ENCODE measurements at regions not wholly inside any gene's neighbourhood (a gene's known extent, or its start where the extent isn't known, plus 50 kb on each side); places are given as distances from the start of the nearest gene placed in this dataset.
A peak's percentile ranks its signal among the peaks of the same experiment; 100 is the strongest.

GRCh38 chr3:115486880-115487279 lies 136.4 kb upstream of the GAP43 start:
- DNase-seq: no peak

DNA sequence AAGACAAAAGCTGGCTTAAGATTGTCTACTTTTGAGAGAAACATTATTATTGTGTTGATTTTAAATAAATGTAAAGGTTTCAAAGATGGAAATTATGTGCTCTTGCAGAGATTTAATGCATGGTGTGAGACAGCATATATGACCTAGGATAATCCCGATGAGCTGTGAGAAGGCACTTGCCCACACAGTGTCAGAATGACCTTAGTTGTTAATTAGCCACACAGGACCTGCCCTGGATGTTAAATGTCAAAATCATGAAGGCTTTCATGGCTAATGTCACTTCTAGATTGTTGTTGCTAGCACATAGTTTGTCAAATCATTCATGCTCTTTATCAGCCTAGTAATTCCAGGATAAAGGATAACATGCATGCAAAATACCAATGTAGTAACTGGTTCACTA lies 135.3 kb upstream of the GAP43 start:
- DNase-seq: no peak

DNA sequence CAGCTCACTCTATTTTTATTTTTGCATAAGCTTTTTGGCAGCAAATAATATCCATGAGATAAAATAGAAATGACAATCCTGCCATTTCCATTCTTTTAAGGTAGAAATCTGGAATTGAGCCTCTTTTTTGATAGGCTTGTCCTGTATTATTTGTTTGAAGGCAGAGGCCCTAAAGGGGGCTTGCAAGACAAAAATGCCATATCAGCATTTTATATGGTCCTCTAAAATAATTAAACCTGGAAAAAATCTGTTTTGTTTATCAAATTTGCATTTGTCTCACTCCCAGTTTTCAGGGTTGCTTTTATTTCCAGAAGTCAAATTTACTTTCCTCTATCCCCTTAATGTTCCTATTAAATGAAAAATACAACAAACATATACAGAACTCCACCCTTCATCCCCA lies 134.9 kb upstream of the GAP43 start:
- no peak for DNase-seq

GRCh38 chr3:115494826-115495225 lies 128.5 kb upstream of the GAP43 start:
- DNase-seq: peak in 1 of 2 experiments; percentile 61

- DNase-seq: no peak
These were observed 124.9 kb upstream of the GAP43 start for GRCh38 chr3:115498421-115498820.

- no peak for DNase-seq
These were observed 124.4 kb upstream of the GAP43 start for GRCh38 chr3:115498898-115499297.

- DNase-seq: no peak
These were observed 123.6 kb upstream of the GAP43 start for GRCh38 chr3:115499666-115500065.

- DNase-seq: no peak
These were observed 122.5 kb upstream of the GAP43 start for GRCh38 chr3:115500795-115501194.

DNA sequence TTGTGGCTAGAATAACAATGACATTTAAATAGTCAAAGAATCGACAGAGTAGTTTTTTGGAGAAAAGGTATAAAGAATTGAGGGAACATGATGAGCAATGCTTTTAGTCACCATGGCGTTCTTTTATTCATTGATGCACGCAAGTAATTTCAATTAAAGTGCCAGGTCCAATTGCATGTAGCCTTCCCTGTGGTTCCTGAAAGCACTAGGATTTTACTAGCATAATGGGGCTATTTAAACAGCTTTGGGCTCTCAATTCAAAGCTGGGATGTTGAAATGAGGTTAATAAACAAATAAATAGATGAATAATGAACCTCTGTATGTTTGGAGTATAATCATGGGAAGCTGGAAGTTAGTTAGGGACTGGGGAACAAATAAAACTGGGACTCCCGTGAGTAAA lies 121.2 kb upstream of the GAP43 start:
- DNase-seq: peak; percentile 14 to 52

GRCh38 chr3:115503394-115503793 lies 119.9 kb upstream of the GAP43 start:
- DNase-seq: peak; percentile 20 to 65

- no peak for DNase-seq
These were observed 114.7 kb upstream of the GAP43 start for GRCh38 chr3:115508562-115508961.

DNA sequence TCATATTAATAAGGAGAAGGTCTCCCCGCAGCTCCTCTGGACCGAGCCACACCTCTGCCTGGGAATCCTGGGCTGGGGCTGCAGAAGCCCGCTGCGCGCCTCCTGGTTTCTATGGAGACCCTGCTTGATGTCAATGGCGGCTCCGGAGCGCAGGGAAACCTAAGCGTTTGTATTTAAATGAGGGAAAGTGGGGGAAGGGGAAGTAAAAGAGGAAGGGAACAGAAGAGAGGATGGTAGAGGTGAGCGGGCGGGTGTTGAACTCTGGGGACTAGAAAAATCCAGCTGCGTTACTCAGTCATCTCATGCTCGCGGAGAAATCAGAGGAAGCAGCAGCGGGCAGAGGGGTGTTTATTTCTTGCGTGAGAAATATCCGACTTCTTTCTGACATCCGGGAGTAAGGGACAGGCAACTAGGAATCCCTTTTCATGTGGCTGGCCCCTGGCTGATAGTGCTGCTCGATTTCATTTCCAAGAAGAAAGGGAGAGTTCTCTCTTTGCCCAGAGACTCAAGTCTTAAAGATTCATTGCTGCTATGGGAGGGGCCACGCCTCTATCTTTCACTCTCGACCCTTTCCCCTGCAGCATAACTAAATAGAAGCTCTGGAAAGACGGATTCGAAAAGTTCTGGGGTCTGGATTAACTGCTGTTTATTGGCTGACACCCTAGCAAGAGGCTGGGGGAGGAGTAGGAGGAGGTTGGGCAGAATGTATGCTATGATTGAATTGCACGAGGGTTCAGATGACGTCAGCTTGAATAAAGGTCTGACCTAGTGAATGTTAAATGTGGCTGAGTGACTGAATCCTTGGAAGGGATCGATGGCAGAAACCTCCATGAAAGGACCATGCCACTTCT lies 110.5 kb upstream of the GAP43 start:
- DNase-seq: peak; percentile 51 to 79

GRCh38 chr3:115513416-115513800 lies 109.9 kb upstream of the GAP43 start:
- no peak for DNase-seq

GRCh38 chr3:115517457-115518050 lies 105.8 kb upstream of the GAP43 start:
- no peak for DNase-seq

GRCh38 chr3:115518100-115518852 lies 105.0 kb upstream of the GAP43 start:
- peak in 1 of 2 experiments; percentile 50 for DNase-seq

DNA sequence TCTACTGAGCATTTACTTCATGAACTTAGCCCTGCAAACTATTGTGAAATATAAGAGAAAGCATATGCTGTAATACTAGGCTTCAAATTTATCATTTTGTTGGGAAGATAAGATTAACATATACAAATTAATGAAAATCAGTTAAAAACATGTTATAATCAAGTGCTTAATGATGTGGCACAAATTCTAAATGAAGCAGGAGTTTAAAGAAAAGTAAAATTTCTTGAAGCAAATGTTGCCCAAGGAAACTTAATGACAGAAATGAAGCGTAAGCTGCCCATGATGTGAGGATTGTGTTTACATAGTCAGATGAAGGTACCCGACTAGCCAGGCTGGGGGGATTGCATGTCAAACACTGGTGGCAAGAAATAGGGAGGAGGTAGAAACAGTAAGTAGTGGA lies 103.1 kb upstream of the GAP43 start:
- DNase-seq: no peak

- no peak for DNase-seq
These were observed 102.6 kb upstream of the GAP43 start for GRCh38 chr3:115520651-115521245.

GRCh38 chr3:115523458-115523857 lies 99.9 kb upstream of the GAP43 start:
- DNase-seq: no peak

DNA sequence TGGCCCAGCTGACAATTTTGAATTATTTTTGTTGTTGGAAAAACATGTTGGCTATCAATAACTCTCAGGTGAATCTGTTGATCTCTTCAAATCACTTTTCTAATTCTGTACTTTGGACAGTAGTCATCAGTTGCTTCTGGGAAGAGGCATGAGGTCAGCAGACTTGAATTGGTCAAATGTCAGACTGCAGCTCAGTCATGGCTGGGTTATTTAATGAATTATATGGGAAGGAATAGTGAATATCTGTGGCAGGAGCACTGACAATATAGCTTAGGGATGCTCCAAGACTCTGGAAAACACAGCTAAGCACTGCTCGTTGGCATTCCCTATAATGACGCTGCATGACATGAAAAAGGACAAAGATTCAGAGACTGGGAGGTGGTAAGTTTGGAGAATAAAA lies 98.8 kb upstream of the GAP43 start:
- no peak for DNase-seq

- DNase-seq: no peak
These were observed 97.6 kb upstream of the GAP43 start for GRCh38 chr3:115525731-115526130.

- DNase-seq: no peak
These were observed 90.1 kb upstream of the GAP43 start for GRCh38 chr3:115533218-115533617.

DNA sequence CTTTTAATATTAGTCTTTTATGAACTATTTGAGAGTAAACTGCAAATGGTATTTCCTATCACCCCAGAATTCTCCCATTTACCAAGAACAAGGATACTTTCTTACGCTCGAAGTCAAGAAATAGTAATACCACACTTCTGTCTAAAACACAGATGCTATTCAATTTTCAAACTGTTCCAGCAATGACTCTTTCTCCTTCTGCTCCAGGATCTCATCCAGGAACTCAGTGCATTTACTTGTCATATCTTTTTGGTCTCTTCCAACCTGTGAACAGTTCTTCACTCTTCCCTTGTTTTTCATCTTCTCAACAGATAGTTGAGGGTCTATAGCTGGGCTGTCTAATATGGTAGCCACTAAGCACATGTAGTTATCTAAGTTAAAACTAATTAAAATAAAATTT lies 87.1 kb upstream of the GAP43 start:
- DNase-seq: no peak

DNA sequence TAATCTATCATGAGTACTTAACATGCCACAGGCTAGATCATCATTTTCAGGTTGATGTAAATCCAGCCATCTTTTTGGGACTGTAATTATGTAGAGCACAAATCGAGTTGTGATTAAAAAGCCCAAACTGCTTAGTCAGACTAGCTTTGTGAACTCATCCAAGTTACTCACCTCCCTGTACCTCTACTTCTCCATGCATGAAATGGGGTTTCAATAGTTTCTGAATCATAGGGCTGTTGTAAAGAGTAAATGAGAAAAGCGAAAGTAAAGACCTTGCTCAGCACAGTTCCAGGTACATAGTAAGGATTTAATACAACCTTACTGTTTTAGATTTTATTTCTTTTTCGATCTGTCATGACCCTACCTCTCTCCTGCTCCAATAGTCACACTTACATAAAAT lies 85.6 kb upstream of the GAP43 start:
- no peak for DNase-seq

DNA sequence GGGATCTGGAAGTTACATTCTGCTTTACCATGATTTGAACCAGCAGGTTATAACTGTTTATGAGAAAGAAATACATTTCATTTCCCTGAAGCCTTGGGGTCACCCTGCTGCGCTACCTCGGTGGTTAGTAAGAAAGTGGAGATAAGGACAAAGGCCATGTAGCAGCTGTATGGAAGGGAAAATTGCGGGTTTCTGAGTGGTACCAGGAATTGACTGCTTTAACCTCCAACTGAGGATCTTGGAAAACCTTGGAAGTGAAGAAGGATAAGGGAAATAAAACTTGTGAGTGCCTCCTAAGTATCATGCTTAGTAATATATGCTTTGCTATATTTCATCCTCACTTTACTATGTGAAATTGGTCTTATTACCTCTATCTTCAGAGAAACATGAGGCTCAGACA lies 76.1 kb upstream of the GAP43 start:
- no peak for DNase-seq

All from NCI-H2081 (cell line).